GM12872 (cell line): ENCODE measurements at regions not wholly inside any gene's neighbourhood (a gene's known extent, or its start where the extent isn't known, plus 50 kb on each side); places are given as distances from the start of the nearest gene placed in this dataset.

Experiments used
- CTCF ChIP-seq: IDR thresholded peaks from 3 replicates; pipeline ENCODE4 v1.5.1; 2011; ENCODE audit warnings: low read depth, mild to moderate bottlenecking, low read length, moderate library complexity; ENCODE audit not compliant: insufficient read depth

GRCh38 chr11:106391771-106392420, 314.4 kb downstream of the AASDHPPT start:
- no peak for TF ChIP-seq CTCF

GRCh38 chr11:106395716-106396349, 318.4 kb downstream of the AASDHPPT start:
- TF ChIP-seq CTCF = no peak

- no peak for TF ChIP-seq CTCF
These were observed 320.5 kb downstream of the AASDHPPT start for GRCh38 chr11:106397787-106398501.

- TF ChIP-seq CTCF = no peak
These were observed 321.1 kb downstream of the AASDHPPT start for GRCh38 chr11:106398502-106399075.

GRCh38 chr11:106399076-106399511, 321.6 kb downstream of the AASDHPPT start:
- no peak for TF ChIP-seq CTCF

GRCh38 chr11:106399624-106400023, 322.2 kb downstream of the AASDHPPT start:
- TF ChIP-seq CTCF = no peak

GRCh38 chr11:106400949-106401570, 323.6 kb downstream of the AASDHPPT start:
- no peak for TF ChIP-seq CTCF
